Vagina (tissue), 2 donors: ENCODE measurements at regions not wholly inside any gene's neighbourhood (a gene's known extent, or its start where the extent isn't known, plus 50 kb on each side); places are given as distances from the start of the nearest gene placed in this dataset.

Experiments used
- CTCF ChIP-seq, 3 experiments: fragments of 450-650 bp in 2 of 3; fragments of 200-600 bp in 1 of 3; sonication (generic) in 1 of 3; IDR thresholded peaks; one replicate each; pipeline ENCODE4 v1.5.1; 2017 to 2019; ENCODE audit warnings: antibody characterized with exemption in 3 of 3, mild to moderate bottlenecking in 2 of 3, moderate library complexity in 2 of 3
- POLR2AphosphoS5 ChIP-seq, 2 donors: sonication (generic); formaldehyde crosslinking; IDR thresholded peaks; one replicate each; pipeline ENCODE4 v1.9.0; 2017; ENCODE audit warnings: antibody characterized with exemption in 2 of 2, mild to moderate bottlenecking in 2 of 2, low read depth in 1 of 2; ENCODE audit not compliant: insufficient read depth in 1 of 2

DNA sequence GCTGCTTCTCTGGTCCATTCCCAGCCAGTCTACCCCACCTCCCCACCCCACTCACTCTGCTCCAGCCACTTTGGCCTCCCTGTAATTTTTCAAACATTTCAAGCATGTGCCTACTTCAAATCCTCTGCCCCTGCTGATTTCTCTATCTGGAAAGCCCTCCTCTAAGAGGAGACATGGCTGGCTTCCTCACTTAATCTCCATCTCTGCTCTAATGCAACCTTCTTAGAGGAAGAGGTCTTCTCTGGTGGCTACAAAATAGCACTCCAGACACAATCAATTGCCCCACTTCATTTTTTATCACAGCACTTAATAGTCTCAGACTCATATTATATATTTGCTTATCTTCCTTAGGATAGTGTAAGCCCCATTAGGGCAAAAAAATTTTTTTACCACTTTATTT lies 161.1 kb upstream of the SLC39A10 start:
- TF ChIP-seq POLR2AphosphoS5 (IDR thresholded peaks at IDR 0.05; ENCODE audit: insufficient read depth in 1 of 2, low read depth in 1 of 2) (no peak), CTCF (IDR thresholded peaks at IDR 0.05) (no peak)
